Nephron (organoid): ENCODE measurements at regions not wholly inside any gene's neighbourhood (a gene's known extent, or its start where the extent isn't known, plus 50 kb on each side); places are given as distances from the start of the nearest gene placed in this dataset.

Experiments used
- H3K27ac Mint-ChIP-seq, 3 experiments: 2 replicates each; pipeline ENCODE4 v1.8.0; 2020; ENCODE audit warnings: mixed read lengths in 3 of 3, mild to moderate bottlenecking in 2 of 3, moderate library complexity in 1 of 3
- H3K27me3 Mint-ChIP-seq: 2 replicates; pipeline ENCODE4 v1.8.0; 2021; ENCODE audit warnings: low read depth, mild to moderate bottlenecking, moderate library complexity, mixed read lengths
- H3K36me3 Mint-ChIP-seq: 2 replicates; pipeline ENCODE4 v1.8.0; 2020; ENCODE audit warnings: low read depth, mixed read lengths
- H3K4me1 Mint-ChIP-seq: 2 replicates; pipeline ENCODE4 v1.8.0; 2020; ENCODE audit warnings: mixed read lengths
- H3K4me3 Mint-ChIP-seq, 3 experiments: 2 replicates each; pipeline ENCODE4 v1.8.0; 2020; ENCODE audit warnings: mild to moderate bottlenecking in 3 of 3, mixed read lengths in 3 of 3, moderate library complexity in 2 of 3
- H3K9me3 Mint-ChIP-seq: 2 replicates; pipeline ENCODE4 v1.8.0; 2020; ENCODE audit warnings: mixed read lengths
- CTCF ChIP-seq, 3 experiments: fragments of 200-600 bp; sonication (generic); IDR thresholded peaks; one replicate each; pipeline ENCODE4 v1.5.0; 2021; ENCODE audit warnings: antibody characterized with exemption in 3 of 3; ENCODE audit not compliant: unreplicated experiment in 3 of 3

- Mint-ChIP-seq H3K27me3 (no peaks in the 10 kb centered on the region), H3K27ac (no peak overlapping the region), H3K4me3 (no peak overlapping the region), H3K4me1 (no peaks in the 10 kb centered on the region), H3K9me3 (no peaks in the 10 kb centered on the region), H3K36me3 (no peaks in the 10 kb centered on the region)
- TF ChIP-seq CTCF (IDR thresholded peaks at IDR 0.05; ENCODE audit: unreplicated experiment in 3 of 3) = no peak
These were observed 172.4 kb downstream of the PMP22 start for GRCh38 chr17:15092762-15093161.

GRCh38 chr17:15092261-15092660 lies 172.9 kb downstream of the PMP22 start:
- no peaks in the 10 kb centered on the region for H3K27me3 Mint-ChIP-seq
- no peak overlapping the region for H3K4me3 Mint-ChIP-seq
- H3K36me3 Mint-ChIP-seq = no peaks in the 10 kb centered on the region
- no peak overlapping the region for H3K27ac Mint-ChIP-seq
- H3K4me1 Mint-ChIP-seq = no peaks in the 10 kb centered on the region
- no peaks in the 10 kb centered on the region for H3K9me3 Mint-ChIP-seq
- TF ChIP-seq CTCF (IDR thresholded peaks at IDR 0.05; ENCODE audit: unreplicated experiment in 3 of 3) = no peak

- no peaks in the 10 kb centered on the region for H3K4me1 Mint-ChIP-seq
- H3K4me3 Mint-ChIP-seq = no peak overlapping the region
- no peaks in the 10 kb centered on the region for H3K36me3 Mint-ChIP-seq
- no peaks in the 10 kb centered on the region for H3K9me3 Mint-ChIP-seq
- no peaks in the 10 kb centered on the region for H3K27me3 Mint-ChIP-seq
- no peak overlapping the region for H3K27ac Mint-ChIP-seq
- peak; percentile 19 to 32 (median 22) for TF ChIP-seq CTCF (IDR thresholded peaks at IDR 0.05; ENCODE audit: unreplicated experiment in 3 of 3)
These were observed 173.3 kb downstream of the PMP22 start for GRCh38 chr17:15091825-15092224.

- Mint-ChIP-seq H3K27ac (no peak overlapping the region), H3K36me3 (no peaks in the 10 kb centered on the region)
These were observed 174.6 kb downstream of the PMP22 start for GRCh38 chr17:15090533-15090932.

GRCh38 chr17:15087946-15088345 lies 177.2 kb downstream of the PMP22 start:
- H3K4me3 Mint-ChIP-seq = no peak overlapping the region
- no peak for TF ChIP-seq CTCF (IDR thresholded peaks at IDR 0.05; ENCODE audit: unreplicated experiment in 3 of 3)
- H3K36me3 Mint-ChIP-seq = no peaks in the 10 kb centered on the region
- H3K4me1 Mint-ChIP-seq = no peaks in the 10 kb centered on the region
- H3K9me3 Mint-ChIP-seq = no peaks in the 10 kb centered on the region
- H3K27me3 Mint-ChIP-seq = no peaks in the 10 kb centered on the region
- H3K27ac Mint-ChIP-seq = no peak overlapping the region

More at GRCh38 chr17:15090533-15090932, 174.6 kb downstream of the PMP22 start:
- Mint-ChIP-seq H3K9me3 (no peaks in the 10 kb centered on the region), H3K4me3 (no peak overlapping the region), H3K4me1 (no peaks in the 10 kb centered on the region), H3K27me3 (no peaks in the 10 kb centered on the region)
- no peak for TF ChIP-seq CTCF (IDR thresholded peaks at IDR 0.05; ENCODE audit: unreplicated experiment in 3 of 3)

- no peak for TF ChIP-seq CTCF (IDR thresholded peaks at IDR 0.05; ENCODE audit: unreplicated experiment in 3 of 3)
These were observed 178.3 kb downstream of the PMP22 start for GRCh38 chr17:15086776-15087295.

More at GRCh38 chr17:15086776-15087295, 178.3 kb downstream of the PMP22 start:
- Mint-ChIP-seq H3K36me3 (no peaks in the 10 kb centered on the region), H3K27ac (no peak overlapping the region), H3K4me3 (no peak overlapping the region), H3K4me1 (no peaks in the 10 kb centered on the region), H3K27me3 (no peaks in the 10 kb centered on the region), H3K9me3 (no peaks in the 10 kb centered on the region)
